H1 (cell line): ENCODE measurements at regions not wholly inside any gene's neighbourhood (a gene's known extent, or its start where the extent isn't known, plus 50 kb on each side); places are given as distances from the start of the nearest gene placed in this dataset.

Experiments
- BACH1 ChIP-seq: IDR thresholded peaks from 2 replicates; pipeline ENCODE4 v1.6.1; 2012; ENCODE audit warnings: low read length, improper control_type of control experiment
- EZH2 ChIP-seq: fragments of 200-600 bp; sonication (generic); IDR thresholded peaks from 2 replicates; pipeline ENCODE4 v1.7.1; 2012; ENCODE audit warnings: low read depth, mild to moderate bottlenecking, moderate library complexity, low read length, inconsistent platforms; ENCODE audit not compliant: severe bottlenecking
- GABPA ChIP-seq: IDR thresholded peaks from 2 replicates; pipeline ENCODE4 v1.6.1; 2011; ENCODE audit warnings: mild to moderate bottlenecking, low read length, moderate library complexity, borderline replicate concordance; ENCODE audit not compliant: insufficient read depth
- HDAC6 ChIP-seq: IDR thresholded peaks from one replicate; pipeline ENCODE4 v1.7.1; 2012; ENCODE audit warnings: low read depth, mild to moderate bottlenecking, inconsistent platforms, low read length, moderate library complexity
- POLR2A ChIP-seq, 2 experiments: IDR thresholded peaks; 1 replicate in 1 of 2; 2 replicates in 1 of 2; pipeline ENCODE4 v1.6.1; 2011; ENCODE audit warnings: low read depth in 2 of 2, low read length in 2 of 2, mild to moderate bottlenecking in 2 of 2; ENCODE audit errors: control extremely low read depth in 1 of 2
- POLR2AphosphoS5 ChIP-seq: IDR thresholded peaks from 2 replicates; pipeline ENCODE4 v1.6.1; 2011; ENCODE audit warnings: low read depth, low read length
- RFX5 ChIP-seq: IDR thresholded peaks from 2 replicates; pipeline ENCODE4 v1.6.1; 2011; ENCODE audit warnings: low read depth, low read length, improper control_type of control experiment, borderline replicate concordance
- SP1 ChIP-seq: IDR thresholded peaks from 2 replicates; pipeline ENCODE4 v1.6.1; 2011; ENCODE audit warnings: low read depth, low read length
- SP2 ChIP-seq: IDR thresholded peaks from 2 replicates; pipeline ENCODE4 v1.6.1; 2012; ENCODE audit warnings: mild to moderate bottlenecking, low read length, inconsistent platforms
- TAF1 ChIP-seq: IDR thresholded peaks from 2 replicates; pipeline ENCODE4 v1.6.1; 2011; ENCODE audit warnings: mild to moderate bottlenecking, low read depth, low read length
- TEAD4 ChIP-seq: IDR thresholded peaks from 2 replicates; pipeline ENCODE4 v1.6.1; 2012; ENCODE audit warnings: low read depth, low read length, inconsistent platforms, mixed read lengths
- TF ChIP-seq, protein P1 (sequence below), 3 experiments: IDR thresholded peaks; 1 replicate in 2 of 3; 2 replicates in 1 of 3; pipeline versions ENCODE4 v1.5.1 to v1.6.1; 2011; ENCODE audit warnings: low read length in 3 of 3, mild to moderate bottlenecking in 3 of 3, inconsistent platforms in 2 of 3, low read depth in 1 of 3, moderate library complexity in 1 of 3; ENCODE audit not compliant: insufficient read depth in 1 of 3; ENCODE audit errors: control extremely low read depth in 1 of 3
- TF ChIP-seq, protein P2 (sequence below): IDR thresholded peaks from 2 replicates; pipeline ENCODE4 v1.6.1; 2012; ENCODE audit warnings: inconsistent platforms

- TF ChIP-seq, protein P1, sequence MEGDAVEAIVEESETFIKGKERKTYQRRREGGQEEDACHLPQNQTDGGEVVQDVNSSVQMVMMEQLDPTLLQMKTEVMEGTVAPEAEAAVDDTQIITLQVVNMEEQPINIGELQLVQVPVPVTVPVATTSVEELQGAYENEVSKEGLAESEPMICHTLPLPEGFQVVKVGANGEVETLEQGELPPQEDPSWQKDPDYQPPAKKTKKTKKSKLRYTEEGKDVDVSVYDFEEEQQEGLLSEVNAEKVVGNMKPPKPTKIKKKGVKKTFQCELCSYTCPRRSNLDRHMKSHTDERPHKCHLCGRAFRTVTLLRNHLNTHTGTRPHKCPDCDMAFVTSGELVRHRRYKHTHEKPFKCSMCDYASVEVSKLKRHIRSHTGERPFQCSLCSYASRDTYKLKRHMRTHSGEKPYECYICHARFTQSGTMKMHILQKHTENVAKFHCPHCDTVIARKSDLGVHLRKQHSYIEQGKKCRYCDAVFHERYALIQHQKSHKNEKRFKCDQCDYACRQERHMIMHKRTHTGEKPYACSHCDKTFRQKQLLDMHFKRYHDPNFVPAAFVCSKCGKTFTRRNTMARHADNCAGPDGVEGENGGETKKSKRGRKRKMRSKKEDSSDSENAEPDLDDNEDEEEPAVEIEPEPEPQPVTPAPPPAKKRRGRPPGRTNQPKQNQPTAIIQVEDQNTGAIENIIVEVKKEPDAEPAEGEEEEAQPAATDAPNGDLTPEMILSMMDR (IDR thresholded peaks at IDR 0.05; ENCODE audit: control extremely low read depth in 1 of 3, insufficient read depth in 1 of 3, low read depth in 1 of 3, low read length in 3 of 3) = no peak
- TF ChIP-seq POLR2AphosphoS5 = no peak
- TF ChIP-seq, protein P2, sequence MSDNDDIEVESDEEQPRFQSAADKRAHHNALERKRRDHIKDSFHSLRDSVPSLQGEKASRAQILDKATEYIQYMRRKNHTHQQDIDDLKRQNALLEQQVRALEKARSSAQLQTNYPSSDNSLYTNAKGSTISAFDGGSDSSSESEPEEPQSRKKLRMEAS = no peak
- no peak for TF ChIP-seq TEAD4
- TF ChIP-seq POLR2A (IDR thresholded peaks at IDR 0.05; ENCODE audit: control extremely low read depth in 1 of 2, low read depth in 2 of 2, low read length in 2 of 2) = no peak
- TF ChIP-seq BACH1 = no peak
- no peak for TF ChIP-seq RFX5
- TF ChIP-seq SP1 = no peak
- no peak for TF ChIP-seq EZH2
- no peak for TF ChIP-seq TAF1
- TF ChIP-seq GABPA = no peak
- TF ChIP-seq SP2 = no peak
- no peak for TF ChIP-seq HDAC6
Measured at GRCh38 chr2:220078439-220078838, 451.0 kb downstream of the SLC4A3 start.
